HuH-7.5 (cell line): ENCODE measurements at regions not wholly inside any gene's neighbourhood (a gene's known extent, or its start where the extent isn't known, plus 50 kb on each side); places are given as distances from the start of the nearest gene placed in this dataset.

Experiments used
- DNase-seq: peaks from one replicate; pipeline ENCODE4 v3.0.0; 2011; ENCODE audit warnings: low spot score

DNA sequence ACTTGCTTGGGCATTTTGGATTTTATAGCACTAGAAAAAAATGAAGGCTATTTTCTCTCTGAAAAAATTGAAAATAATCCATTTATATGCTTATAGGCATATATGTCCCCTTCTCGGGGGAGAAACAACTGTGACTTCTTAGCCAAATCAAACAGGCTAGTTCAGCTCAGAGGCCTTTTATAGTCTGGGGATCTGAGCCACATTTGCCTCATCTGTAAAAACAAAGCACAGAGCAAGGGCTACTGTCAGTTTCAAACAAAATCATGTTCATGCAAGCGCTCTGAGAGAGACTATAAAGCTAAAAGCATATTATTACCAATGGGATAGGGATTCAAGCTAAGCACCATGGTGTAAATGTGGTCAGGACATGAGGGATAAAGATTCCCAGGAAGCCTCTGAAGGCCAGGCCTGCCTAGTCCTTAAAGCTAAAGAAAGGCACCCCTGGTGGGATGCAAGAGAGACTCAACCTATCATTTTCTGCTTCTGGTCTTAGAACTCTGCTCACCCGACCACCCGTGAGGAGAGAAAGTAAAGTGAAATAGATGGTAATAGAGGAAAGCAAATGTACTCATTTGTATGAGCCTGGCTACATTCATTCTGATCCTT lies 51.0 kb upstream of the IL12A start:
- DNase-seq: no peak

DNA sequence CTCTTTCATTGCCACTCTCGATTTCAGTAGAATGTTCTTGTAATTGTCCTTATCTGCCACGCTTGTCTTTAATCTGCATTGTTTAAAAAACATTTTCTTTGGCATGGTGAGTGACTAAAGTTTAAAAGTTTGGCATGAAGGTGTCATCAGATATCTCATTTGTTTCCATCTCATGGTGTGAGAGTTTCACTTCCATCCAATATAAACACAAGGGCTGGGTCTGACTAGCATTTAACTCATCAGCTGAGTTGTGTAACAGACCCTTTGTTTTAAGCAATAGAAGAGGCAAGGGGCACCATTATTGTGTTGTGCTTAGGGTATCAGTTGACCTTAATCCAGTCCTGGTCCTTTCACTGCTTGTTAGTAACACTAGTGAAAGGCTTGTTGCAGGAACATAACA lies 49.9 kb upstream of the IL12A start:
- no peak for DNase-seq
